ENCODE measurements at regions not wholly inside any gene's neighbourhood (a gene's known extent, or its start where the extent isn't known, plus 50 kb on each side); places are given as distances from the start of the nearest gene placed in this dataset.

DNA sequence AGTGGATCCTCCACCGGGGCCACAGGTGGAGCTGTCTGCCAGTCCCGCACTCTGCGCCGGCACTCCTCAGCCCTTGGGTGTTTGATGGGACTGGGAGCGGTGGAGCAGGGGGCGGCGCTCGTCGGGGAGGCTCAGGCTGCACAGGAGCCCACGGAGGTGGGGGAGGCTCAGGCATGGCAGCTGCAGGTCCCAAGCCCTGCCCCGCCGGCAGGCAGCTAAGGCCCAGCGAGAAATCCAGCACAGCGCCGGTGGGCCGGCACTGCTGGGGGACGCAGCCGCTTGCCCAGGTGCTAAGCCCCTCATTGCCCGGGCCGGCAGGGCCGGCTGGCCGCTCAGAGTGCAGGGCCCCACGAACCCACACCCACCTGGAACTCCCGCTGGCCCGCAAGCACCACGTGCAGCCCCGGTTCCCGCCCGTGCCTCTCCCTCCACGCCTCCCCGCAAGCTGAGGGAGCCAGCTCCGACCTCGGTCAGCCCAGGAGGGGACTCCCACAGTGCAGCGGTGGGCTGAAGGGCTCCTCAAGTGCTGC is 286.4 kb downstream of the RBM26 start:
- no peak for DNase-seq (ENCODE audit: low read depth)
- no peak overlapping the region for H3K4me3 ChIP-seq (ENCODE audit: low read depth, low read length)
- TF ChIP-seq CTCF (IDR thresholded peaks at IDR 0.05; ENCODE audit: low read depth, low read length, missing control alignments) = no peak
- in situ Hi-C loops (cut with HindIII; ENCODE audit: low sequenced_read_pairs) = no loop called here

- no peak for TF ChIP-seq CTCF (IDR thresholded peaks at IDR 0.05; ENCODE audit: low read depth, low read length, missing control alignments)
- no peak for DNase-seq (ENCODE audit: low read depth)
- no peak overlapping the region for H3K4me3 ChIP-seq (ENCODE audit: low read depth, low read length)
- in situ Hi-C loops (cut with HindIII; ENCODE audit: low sequenced_read_pairs) = no loop called here
Measured at GRCh38 chr13:79112016-79112415, 294.0 kb downstream of the RBM26 start.

DNA sequence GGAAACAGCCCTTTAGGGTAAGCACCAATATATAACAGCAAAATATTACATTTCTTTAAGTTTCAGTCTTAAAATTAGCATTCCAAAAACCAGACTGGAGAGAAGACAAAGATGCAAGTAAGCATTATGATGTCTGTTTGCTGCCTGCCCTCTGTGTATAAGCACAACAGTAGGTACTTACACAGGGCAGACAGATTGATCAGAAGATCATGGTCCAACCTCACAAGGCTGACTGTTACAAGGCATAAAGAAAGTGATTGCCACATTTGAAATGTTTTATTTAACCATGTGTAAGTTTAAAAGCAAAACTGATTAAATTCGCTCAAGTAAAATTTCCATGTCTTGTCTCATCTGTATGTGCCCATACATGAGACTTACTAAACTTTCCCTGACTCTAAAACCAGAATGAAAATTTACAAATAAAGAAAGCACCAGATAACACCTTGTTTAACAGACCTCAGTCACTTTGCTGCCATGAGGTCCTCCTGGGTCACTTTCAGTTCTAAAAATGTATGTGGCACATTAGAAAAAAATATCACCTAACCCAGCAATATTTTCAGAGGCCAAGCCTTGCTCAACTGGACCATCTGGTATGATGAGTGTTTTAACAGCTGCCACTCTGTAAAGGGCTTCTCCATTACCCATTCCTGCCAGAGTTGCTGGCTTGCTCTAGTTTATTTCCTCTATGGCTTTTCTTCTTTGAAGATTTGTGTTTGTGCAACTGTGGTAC is 297.0 kb downstream of the RBM26 start:
- DNase-seq (ENCODE audit: low read depth) = no peak
- H3K4me3 ChIP-seq (ENCODE audit: low read depth, low read length) = no peak overlapping the region
- in situ Hi-C loops (cut with HindIII; ENCODE audit: low sequenced_read_pairs) = no loop called here
- TF ChIP-seq CTCF (IDR thresholded peaks at IDR 0.05; ENCODE audit: low read depth, low read length, missing control alignments) = no peak

DNA sequence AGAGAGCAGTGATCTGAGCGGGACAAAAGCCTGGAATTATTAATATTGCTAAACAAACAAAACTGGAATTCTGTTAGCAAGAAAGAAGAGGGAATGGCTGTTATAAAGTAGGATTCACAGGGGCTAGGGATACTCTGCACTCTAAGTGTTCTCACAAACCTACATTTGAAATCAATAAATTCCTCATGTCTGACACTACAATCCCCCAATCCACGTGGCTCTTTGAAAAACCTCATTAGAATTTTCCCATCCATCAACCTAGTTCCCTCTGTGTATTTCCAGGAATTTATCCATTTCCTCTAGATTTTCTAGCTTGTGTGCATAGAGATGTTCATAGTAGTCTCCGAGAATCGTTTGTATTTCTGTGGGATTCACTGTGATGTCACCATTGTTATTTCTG is 307.5 kb downstream of the RBM26 start:
- H3K4me3 ChIP-seq (ENCODE audit: low read depth, low read length) = no peak overlapping the region
- in situ Hi-C loops (cut with HindIII; ENCODE audit: low sequenced_read_pairs) = no loop called here
- TF ChIP-seq CTCF (IDR thresholded peaks at IDR 0.05; ENCODE audit: low read depth, low read length, missing control alignments) = no peak
- no peak for DNase-seq (ENCODE audit: low read depth)

DNA sequence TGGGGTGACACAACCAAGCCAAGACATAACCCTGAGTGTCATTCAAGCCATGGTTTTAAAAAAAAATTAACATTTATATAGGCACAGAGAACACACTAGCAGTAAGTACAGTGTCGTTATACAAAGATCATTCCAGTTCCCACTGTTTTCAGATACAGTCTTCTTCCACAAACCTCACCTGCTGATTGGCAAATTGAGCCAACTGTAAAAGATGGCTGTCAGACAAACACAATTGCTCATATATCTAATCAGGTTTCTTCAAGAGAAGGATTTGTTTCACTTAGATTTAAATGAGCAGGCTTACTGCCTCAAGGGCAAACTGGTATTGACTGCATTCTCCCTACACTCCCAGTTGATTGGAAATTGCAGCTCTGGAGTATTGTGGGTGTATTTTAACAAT is 308.9 kb downstream of the RBM26 start:
- H3K4me3 ChIP-seq (ENCODE audit: low read depth, low read length) = no peak overlapping the region
- in situ Hi-C loops (cut with HindIII; ENCODE audit: low sequenced_read_pairs) = no loop called here
- no peak for TF ChIP-seq CTCF (IDR thresholded peaks at IDR 0.05; ENCODE audit: low read depth, low read length, missing control alignments)
- DNase-seq (ENCODE audit: low read depth) = no peak

GRCh38 chr13:79096099-79096498 is 310.0 kb downstream of the RBM26 start:
- TF ChIP-seq CTCF (IDR thresholded peaks at IDR 0.05; ENCODE audit: low read depth, low read length, missing control alignments) = no peak
- in situ Hi-C loops (cut with HindIII; ENCODE audit: low sequenced_read_pairs) = no loop called here
- no peak overlapping the region for H3K4me3 ChIP-seq (ENCODE audit: low read depth, low read length)
- no peak for DNase-seq (ENCODE audit: low read depth)
